Prostate gland (tissue), 2 donors: ENCODE measurements at regions not wholly inside any gene's neighbourhood (a gene's known extent, or its start where the extent isn't known, plus 50 kb on each side); places are given as distances from the start of the nearest gene placed in this dataset.
"Not testable (repeated sequence)": the region's sequence is repeated elsewhere in the genome, so short reads cannot be mapped to it uniquely, and the experiment has no call there.

Source experiments
- DNase-seq: peaks from one replicate; pipeline ENCODE4 v3.0.0-alpha.2; 2019; ENCODE audit warnings: low spot score
- H3K27ac ChIP-seq, 2 donors: fragments of 200-600 bp; sonication (generic); 2 replicates each; pipeline ENCODE4 v1.5.1; 2017 to 2019
- H3K27me3 ChIP-seq: fragments of 200-600 bp; sonication (generic); replicated peaks from 2 replicates; pipeline ENCODE4 v1.5.1; 2019; ENCODE audit not compliant: insufficient read depth
- H3K36me3 ChIP-seq, 2 donors: fragments of 200-600 bp; sonication (generic); 1 replicate in 1 of 2; 2 replicates in 1 of 2; pipeline versions ENCODE4 v1.5.1 to v1.8.1; 2017 to 2019
- H3K4me1 ChIP-seq: fragments of 200-600 bp; sonication (generic); replicated peaks from 2 replicates; pipeline ENCODE4 v1.5.1; 2019
- H3K4me3 ChIP-seq, 2 donors: fragments of 200-600 bp; sonication (generic); 2 replicates each; pipeline ENCODE4 v1.5.1; 2017 to 2019
- H3K9me3 ChIP-seq: fragments of 200-600 bp; sonication (generic); 2 replicates; pipeline ENCODE4 v1.5.1; 2017
- CTCF ChIP-seq, 4 experiments: fragments of 200-600 bp in 2 of 4; fragments of 450-650 bp in 2 of 4; sonication (generic) in 2 of 4; IDR thresholded peaks; 1 replicate in 3 of 4; 2 replicates in 1 of 4; pipeline ENCODE4 v1.5.1; 2016 to 2019; ENCODE audit warnings: antibody characterized with exemption in 4 of 4, mild to moderate bottlenecking in 2 of 4, moderate library complexity in 2 of 4
- POLR2A ChIP-seq: fragments of 450-650 bp; IDR thresholded peaks from one replicate; pipeline ENCODE4 v1.6.1; 2016; ENCODE audit warnings: antibody characterized with exemption, mild to moderate bottlenecking
- POLR2AphosphoS5 ChIP-seq: sonication (generic); formaldehyde crosslinking; IDR thresholded peaks from one replicate; pipeline ENCODE4 v1.6.1; 2017; ENCODE audit warnings: antibody characterized with exemption
- WGBS: methylation state at CpG from one replicate; pipeline ENCODE4 v1.1.5; 2018; 5-methylcytosine and 5-hydroxymethylcytosine counted together
- intact Hi-C: fragments of 100-400 bp; cut with DNase I; formaldehyde crosslinking; loops from one replicate; pipeline ENCODE4 v1.14.2; 2022

GRCh38 chr4:188780686-188781085 lies 641.4 kb downstream of the TRIML1 start:
- no peak overlapping the region for H3K27ac ChIP-seq

GRCh38 chr4:188781655-188782054 lies 642.4 kb downstream of the TRIML1 start:
- TF ChIP-seq CTCF (IDR thresholded peaks at IDR 0.05) (peak in 3 of 4 experiments; percentile 12 to 25 (median 20)), POLR2A (no peak)
- Histone ChIP-seq H3K27me3 (no peaks in the 10 kb centered on the region), H3K4me3 (no peak overlapping the region), H3K9me3 (no peaks in the 10 kb centered on the region), H3K36me3 (no peaks in the 10 kb centered on the region), H3K4me1 (no peaks in the 10 kb centered on the region), H3K27ac (no peak overlapping the region)
- DNase-seq, result no peak
- intact Hi-C loops, result no loop called here
- 46% methylated on average over 3 of the region's 3 CpGs for WGBS

More at GRCh38 chr4:188780686-188781085, 641.4 kb downstream of the TRIML1 start:
- no peak for DNase-seq
- Histone ChIP-seq H3K4me1 (no peaks in the 10 kb centered on the region), H3K9me3 (no peaks in the 10 kb centered on the region), H3K36me3 (no peaks in the 10 kb centered on the region), H3K27me3 (no peaks in the 10 kb centered on the region), H3K4me3 (no peak overlapping the region)
- intact Hi-C loops, result no loop called here
- 72% methylated on average over 5 of the region's 5 CpGs for WGBS
- TF ChIP-seq POLR2AphosphoS5 (no peak), POLR2A (no peak), CTCF (IDR thresholded peaks at IDR 0.05) (no peak)

DNA sequence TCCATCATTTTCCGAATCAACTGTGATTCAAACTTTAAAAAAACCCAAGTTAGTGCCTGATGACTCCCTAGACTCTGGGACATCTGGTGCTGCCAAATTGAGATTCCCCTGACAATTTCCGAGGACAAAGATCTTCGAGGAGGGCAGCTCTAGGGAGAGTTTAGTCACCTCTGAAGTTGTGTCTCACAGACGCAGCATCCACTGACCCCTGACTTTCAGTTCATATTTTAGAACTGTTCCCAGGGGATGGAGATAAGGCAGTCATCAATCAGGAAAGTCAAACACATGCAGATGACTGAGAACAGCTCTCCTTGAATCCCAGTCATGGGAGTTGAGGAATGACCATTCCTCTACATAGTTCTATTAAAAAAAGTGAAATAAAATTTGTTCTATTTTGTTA lies 643.9 kb downstream of the TRIML1 start:
- WGBS, result 75% methylated on average over 4 of the region's 4 CpGs
- no peak overlapping the region for H3K4me3 ChIP-seq

DNA sequence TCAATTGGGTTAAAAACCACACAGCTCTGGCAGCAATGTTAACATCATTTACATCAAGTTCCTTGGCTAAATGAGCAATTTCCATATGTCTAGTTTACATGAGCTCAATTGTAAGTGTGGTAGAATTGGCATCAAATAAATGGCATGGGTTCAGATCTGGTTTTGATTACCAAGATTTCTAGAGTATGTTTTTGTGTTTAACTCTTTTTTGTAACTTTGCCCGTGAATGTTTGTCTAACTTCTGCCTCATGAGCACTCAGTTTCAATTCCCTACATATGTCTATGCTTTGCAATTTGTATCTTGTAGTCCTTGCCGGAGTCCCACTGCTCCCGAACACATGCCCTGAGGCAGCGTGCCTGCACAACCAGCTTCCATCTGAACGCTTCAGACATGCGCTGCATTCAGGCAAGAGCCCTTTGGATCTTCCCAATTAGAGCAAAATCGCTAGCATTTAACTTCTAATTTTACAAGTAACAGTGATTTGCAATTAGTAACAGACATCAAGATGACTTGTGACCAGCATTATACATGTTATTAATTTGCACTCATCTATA lies 644.4 kb downstream of the TRIML1 start:
- no peaks in the 10 kb centered on the region for H3K36me3 ChIP-seq
- no peak overlapping the region for H3K27ac ChIP-seq
- H3K4me3 ChIP-seq, result no peak overlapping the region
- no peaks in the 10 kb centered on the region for H3K4me1 ChIP-seq
- TF ChIP-seq CTCF (IDR thresholded peaks at IDR 0.05) (no peak), POLR2AphosphoS5 (no peak), POLR2A (no peak)
- no peak for DNase-seq
- H3K27me3 ChIP-seq, result no peaks in the 10 kb centered on the region
- 75% methylated on average over 7 of the region's 7 CpGs for WGBS
- intact Hi-C loops, result no loop called here
- no peaks in the 10 kb centered on the region for H3K9me3 ChIP-seq

More for the DNA sequence above, 643.9 kb downstream of the TRIML1 start:
- TF ChIP-seq POLR2AphosphoS5 (no peak), CTCF (IDR thresholded peaks at IDR 0.05) (no peak), POLR2A (no peak)
- Histone ChIP-seq H3K4me1 (no peaks in the 10 kb centered on the region), H3K36me3 (no peaks in the 10 kb centered on the region), H3K9me3 (no peaks in the 10 kb centered on the region), H3K27ac (no peak overlapping the region), H3K27me3 (no peaks in the 10 kb centered on the region)
- intact Hi-C loops, result no loop called here
- DNase-seq, result no peak

GRCh38 chr4:188796600-188796999 lies 657.4 kb downstream of the TRIML1 start:
- H3K4me3 ChIP-seq, H3K27me3 ChIP-seq, H3K4me1 ChIP-seq, H3K36me3 ChIP-seq, H3K27ac ChIP-seq, DNase-seq, intact Hi-C loops, H3K9me3 ChIP-seq: not testable (repeated sequence)
- WGBS, result 89% methylated on average over 42 of the region's 46 CpGs

DNA sequence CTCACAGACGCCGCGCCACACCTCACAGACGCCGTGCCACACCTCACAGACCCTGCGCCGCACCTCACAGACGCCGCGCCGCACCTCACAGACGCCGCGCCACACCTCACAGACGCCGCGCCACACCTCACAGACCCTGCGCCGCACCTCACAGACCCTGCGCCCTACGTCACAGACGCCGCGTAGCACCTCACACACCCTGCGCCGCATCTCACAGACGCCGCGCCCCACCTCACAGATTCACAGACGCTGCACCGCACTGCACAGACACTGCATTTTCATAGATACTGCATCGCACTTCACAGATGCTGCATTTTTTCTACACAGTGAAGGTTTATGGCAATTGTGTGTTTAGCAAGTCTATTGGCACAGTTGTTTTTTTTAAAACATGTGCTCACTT lies 657.8 kb downstream of the TRIML1 start:
- H3K9me3 ChIP-seq, H3K36me3 ChIP-seq, H3K27ac ChIP-seq, H3K27me3 ChIP-seq, DNase-seq, H3K4me1 ChIP-seq, intact Hi-C loops, H3K4me3 ChIP-seq: not testable (repeated sequence)
- WGBS, result 88% methylated on average over 29 of the region's 32 CpGs
